ENCODE measurements at regions not wholly inside any gene's neighbourhood (a gene's known extent, or its start where the extent isn't known, plus 50 kb on each side); places are given as distances from the start of the nearest gene placed in this dataset.

GRCh38 chr7:51455086-51455485, 138.5 kb upstream of the COBL start:
- Mint-ChIP-seq H3K9me3 (peaks cover 0 to 5% (median 0%) of the 10 kb centered on the region in 5 donors), H3K36me3 (no peaks in the 10 kb centered on the region)

DNA sequence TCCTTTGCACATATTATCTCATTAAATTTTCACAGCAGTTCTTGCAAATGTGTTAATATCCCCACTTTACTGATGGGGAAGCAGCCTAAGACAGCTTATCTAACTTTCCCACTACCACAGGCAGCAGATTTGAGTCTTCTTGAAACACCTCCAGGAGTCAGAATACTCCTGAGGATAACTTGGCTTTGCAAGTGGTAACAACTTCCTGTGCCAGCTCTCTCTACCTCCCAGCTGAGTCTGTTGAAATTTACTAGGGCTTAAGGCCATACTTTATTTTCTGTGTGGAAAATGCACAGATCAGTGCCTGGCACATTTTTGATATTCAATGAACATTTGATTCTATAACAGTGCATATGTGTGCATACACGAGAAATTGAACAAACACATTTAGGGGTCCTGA, 136.1 kb upstream of the COBL start:
- peaks cover 0 to 8% (median 0%) of the 10 kb centered on the region in 5 donors for H3K9me3 Mint-ChIP-seq
- no peaks in the 10 kb centered on the region for H3K4me1 ChIP-seq (ENCODE audit: insufficient read depth, low read length)
- DNase-seq, result no peak
- no peak overlapping the region for H3K4me3 ChIP-seq (ENCODE audit: low read length)
- H3K4me1 Mint-ChIP-seq, result no peaks in the 10 kb centered on the region
- ChIA-PET POLR2A (no interaction called here), CTCF (no interaction called here)
- peaks cover 0 to 2% of the 10 kb centered on the region in 2 donors for H3K27me3 Mint-ChIP-seq
- no peak overlapping the region for H3K27ac ChIP-seq (ENCODE audit: low read depth, low read length)
- H3K27me3 ChIP-seq (ENCODE audit: insufficient read depth, low read length, poor library complexity, severe bottlenecking), result no peaks in the 10 kb centered on the region
- no peaks in the 10 kb centered on the region for H3K36me3 Mint-ChIP-seq
- H3K27ac Mint-ChIP-seq, result no peak overlapping the region
- H3K9me3 ChIP-seq (ENCODE audit: low read length), result no peaks in the 10 kb centered on the region
- H3K36me3 ChIP-seq (ENCODE audit: insufficient read depth, low read length), result no peaks in the 10 kb centered on the region
- no peak overlapping the region for H3K4me3 Mint-ChIP-seq

More at GRCh38 chr7:51455086-51455485, 138.5 kb upstream of the COBL start:
- Histone ChIP-seq H3K4me3 (ENCODE audit: low read length) (no peak overlapping the region), H3K27me3 (ENCODE audit: insufficient read depth, low read length, poor library complexity, severe bottlenecking) (no peaks in the 10 kb centered on the region), H3K27ac (ENCODE audit: low read depth, low read length) (no peak overlapping the region), H3K9me3 (ENCODE audit: low read length) (no peaks in the 10 kb centered on the region), H3K4me1 (ENCODE audit: insufficient read depth, low read length) (no peaks in the 10 kb centered on the region), H3K36me3 (ENCODE audit: insufficient read depth, low read length) (no peaks in the 10 kb centered on the region)
- CTCF ChIA-PET, result no interaction called here
- H3K27ac Mint-ChIP-seq, result no peak overlapping the region
- no peak overlapping the region for H3K4me3 Mint-ChIP-seq
- POLR2A ChIA-PET, result no interaction called here
- H3K27me3 Mint-ChIP-seq, result peaks cover 0 to 1% of the 10 kb centered on the region in 2 donors
- no peaks in the 10 kb centered on the region for H3K4me1 Mint-ChIP-seq
- no peak for DNase-seq

DNA sequence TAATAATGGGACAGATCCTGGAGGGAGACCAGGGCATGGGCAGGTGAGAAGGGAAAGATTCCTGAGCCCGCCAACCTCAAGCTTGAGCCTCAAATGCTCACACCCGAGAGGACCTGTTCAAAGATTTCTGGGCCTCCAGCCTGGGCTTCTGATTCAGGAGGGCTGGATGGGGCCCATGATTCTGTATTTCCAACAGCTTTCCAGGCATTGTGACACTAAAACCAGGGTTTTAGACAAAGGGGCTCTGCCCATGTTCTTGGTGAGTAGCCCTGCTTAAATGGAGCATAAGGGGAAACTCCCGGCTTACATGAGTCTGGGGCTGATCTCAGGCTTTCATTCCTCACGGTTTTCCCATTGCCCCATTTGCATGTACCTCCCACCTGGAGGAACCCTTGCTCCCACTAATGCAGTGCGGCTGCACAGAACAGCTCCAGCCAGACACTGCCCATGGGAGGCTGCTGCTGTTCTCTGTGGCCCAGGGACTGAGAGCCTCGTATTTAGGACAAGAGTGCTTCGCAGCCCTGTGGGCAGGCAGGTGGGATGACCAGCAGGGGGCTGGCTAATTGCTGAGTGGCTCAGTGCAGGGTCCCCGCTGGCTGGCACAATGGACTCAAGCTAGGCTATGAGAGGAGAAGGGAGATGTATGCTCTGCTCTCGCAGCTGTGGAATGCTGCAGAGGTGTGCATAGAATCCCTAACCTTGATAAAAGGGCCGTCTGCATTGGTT, 135.3 kb upstream of the COBL start:
- H3K4me3 Mint-ChIP-seq, result no peak overlapping the region
- H3K27me3 Mint-ChIP-seq, result peaks cover 0 to 2% of the 10 kb centered on the region in 2 donors
- Histone ChIP-seq H3K4me1 (ENCODE audit: insufficient read depth, low read length) (no peaks in the 10 kb centered on the region), H3K27me3 (ENCODE audit: insufficient read depth, low read length, poor library complexity, severe bottlenecking) (no peaks in the 10 kb centered on the region), H3K4me3 (ENCODE audit: low read length) (no peak overlapping the region), H3K27ac (ENCODE audit: low read depth, low read length) (no peak overlapping the region), H3K36me3 (ENCODE audit: insufficient read depth, low read length) (no peaks in the 10 kb centered on the region), H3K9me3 (ENCODE audit: low read length) (no peaks in the 10 kb centered on the region)
- H3K27ac Mint-ChIP-seq, result no peak overlapping the region
- ChIA-PET POLR2A (no interaction called here), CTCF (no interaction called here)
- no peaks in the 10 kb centered on the region for H3K36me3 Mint-ChIP-seq
- no peaks in the 10 kb centered on the region for H3K4me1 Mint-ChIP-seq
- no peak for DNase-seq
- peaks cover 0 to 8% (median 1%) of the 10 kb centered on the region in 5 donors for H3K9me3 Mint-ChIP-seq

GRCh38 chr7:51450541-51450940, 133.9 kb upstream of the COBL start:
- no peaks in the 10 kb centered on the region for H3K4me1 Mint-ChIP-seq
- Histone ChIP-seq H3K4me1 (ENCODE audit: insufficient read depth, low read length) (no peaks in the 10 kb centered on the region), H3K36me3 (ENCODE audit: insufficient read depth, low read length) (no peaks in the 10 kb centered on the region), H3K4me3 (ENCODE audit: low read length) (no peak overlapping the region), H3K9me3 (ENCODE audit: low read length) (no peaks in the 10 kb centered on the region), H3K27me3 (ENCODE audit: insufficient read depth, low read length, poor library complexity, severe bottlenecking) (no peaks in the 10 kb centered on the region), H3K27ac (ENCODE audit: low read depth, low read length) (no peak overlapping the region)
- no peaks in the 10 kb centered on the region for H3K36me3 Mint-ChIP-seq
- CTCF ChIA-PET, result no interaction called here
- DNase-seq, result no peak
- peaks cover 0 to 8% (median 1%) of the 10 kb centered on the region in 5 donors for H3K9me3 Mint-ChIP-seq
- no peak overlapping the region for H3K27ac Mint-ChIP-seq
- POLR2A ChIA-PET, result no interaction called here
- peak overlapping the region in 1 of 7 donors; percentile 63 for H3K4me3 Mint-ChIP-seq
- H3K27me3 Mint-ChIP-seq, result peaks cover 0 to 2% of the 10 kb centered on the region in 2 donors

DNA sequence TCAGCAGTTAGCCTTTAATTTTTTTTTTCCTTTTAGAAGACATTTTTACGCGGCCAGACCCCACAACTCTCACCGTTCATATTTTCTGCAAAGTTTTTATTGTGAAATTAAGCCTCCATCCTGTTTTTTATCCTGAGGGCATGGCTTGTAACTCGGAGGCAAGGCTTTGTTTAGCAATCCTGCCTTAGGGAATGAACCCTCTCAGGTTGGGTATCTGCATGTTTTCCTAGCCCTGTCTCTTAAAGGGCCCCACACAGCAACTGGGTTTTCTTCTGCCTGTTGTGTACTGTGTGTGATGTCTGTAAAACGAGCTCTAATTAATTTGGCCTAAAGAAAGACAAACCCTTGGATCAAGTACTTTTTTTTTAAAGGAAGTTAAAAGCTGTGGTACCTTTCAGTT, 130.2 kb upstream of the COBL start:
- POLR2A ChIA-PET, result no interaction called here
- no peaks in the 10 kb centered on the region for H3K36me3 ChIP-seq (ENCODE audit: insufficient read depth, low read length)
- H3K27ac ChIP-seq (ENCODE audit: low read depth, low read length), result no peak overlapping the region
- H3K27me3 ChIP-seq (ENCODE audit: insufficient read depth, low read length, poor library complexity, severe bottlenecking), result no peaks in the 10 kb centered on the region
- no peak overlapping the region for H3K4me3 ChIP-seq (ENCODE audit: low read length)
- H3K36me3 Mint-ChIP-seq, result no peaks in the 10 kb centered on the region
- no peak for DNase-seq
- no peaks in the 10 kb centered on the region for H3K4me1 ChIP-seq (ENCODE audit: insufficient read depth, low read length)
- peaks cover 7 to 14% (median 8%) of the 10 kb centered on the region in 5 donors for H3K9me3 Mint-ChIP-seq
- CTCF ChIA-PET, result no interaction called here
- H3K4me3 Mint-ChIP-seq, result no peak overlapping the region
- peaks cover 0 to 1% of the 10 kb centered on the region in 2 donors for H3K27me3 Mint-ChIP-seq
- H3K27ac Mint-ChIP-seq, result no peak overlapping the region
- H3K9me3 ChIP-seq (ENCODE audit: low read length), result no peaks in the 10 kb centered on the region
- H3K4me1 Mint-ChIP-seq, result no peaks in the 10 kb centered on the region

DNA sequence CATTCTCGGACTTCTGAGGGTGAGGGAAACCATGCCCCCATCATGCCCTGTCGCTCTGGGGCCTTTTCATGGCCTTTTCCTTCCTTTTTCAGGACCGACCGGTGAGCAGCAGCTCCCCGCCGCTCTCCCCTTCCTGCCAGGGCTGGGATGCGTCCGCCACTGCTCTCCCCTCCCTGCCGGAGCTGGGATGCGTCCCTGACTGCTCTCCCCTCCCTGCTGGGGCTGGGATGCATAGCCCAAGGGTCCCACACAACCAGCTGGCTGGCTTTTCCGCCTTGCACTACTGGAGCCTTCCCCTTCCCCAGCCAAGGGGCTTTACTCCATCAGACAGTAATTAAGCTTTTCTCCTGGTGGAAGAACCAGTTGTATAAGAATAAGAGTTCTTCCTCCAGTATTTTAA, 129.7 kb upstream of the COBL start:
- no peak overlapping the region for H3K4me3 Mint-ChIP-seq
- no peak overlapping the region for H3K27ac Mint-ChIP-seq
- no peaks in the 10 kb centered on the region for H3K36me3 Mint-ChIP-seq
- no peaks in the 10 kb centered on the region for H3K4me1 Mint-ChIP-seq
- CTCF ChIA-PET, result no interaction called here
- no peak for DNase-seq
- H3K27me3 Mint-ChIP-seq, result peaks cover 0 to 1% of the 10 kb centered on the region in 2 donors
- H3K27me3 ChIP-seq (ENCODE audit: insufficient read depth, low read length, poor library complexity, severe bottlenecking), result no peaks in the 10 kb centered on the region
- H3K9me3 ChIP-seq (ENCODE audit: low read length), result no peaks in the 10 kb centered on the region
- peaks cover 8 to 13% (median 9%) of the 10 kb centered on the region in 5 donors for H3K9me3 Mint-ChIP-seq
- H3K4me1 ChIP-seq (ENCODE audit: insufficient read depth, low read length), result no peaks in the 10 kb centered on the region
- POLR2A ChIA-PET, result no interaction called here
- no peak overlapping the region for H3K4me3 ChIP-seq (ENCODE audit: low read length)
- H3K27ac ChIP-seq (ENCODE audit: low read depth, low read length), result no peak overlapping the region
- no peaks in the 10 kb centered on the region for H3K36me3 ChIP-seq (ENCODE audit: insufficient read depth, low read length)

DNA sequence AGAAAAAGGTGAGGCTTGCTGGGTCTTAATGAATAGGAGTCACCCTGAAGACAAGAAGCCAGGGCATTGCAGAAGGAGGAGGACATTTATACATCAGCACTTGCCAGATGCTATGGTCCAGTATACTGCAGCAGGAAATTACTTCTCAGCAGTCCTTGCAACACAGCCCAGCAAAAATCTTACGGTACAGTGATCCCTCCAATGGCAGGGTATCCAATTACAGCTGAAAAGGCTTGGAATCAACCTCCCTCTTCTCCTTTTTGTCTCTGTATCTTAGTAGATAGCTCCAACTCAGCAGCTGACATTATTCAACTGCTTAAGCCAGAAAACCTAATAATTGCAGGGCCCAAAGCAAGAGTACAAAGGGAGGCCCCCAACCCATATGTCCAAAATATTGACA, 128.3 kb upstream of the COBL start:
- no peak overlapping the region for H3K4me3 Mint-ChIP-seq
- POLR2A ChIA-PET, result no interaction called here
- H3K9me3 ChIP-seq (ENCODE audit: low read length), result no peaks in the 10 kb centered on the region
- H3K27me3 Mint-ChIP-seq, result peaks cover 0 to 1% of the 10 kb centered on the region in 2 donors
- H3K9me3 Mint-ChIP-seq, result peaks cover 4 to 12% (median 12%) of the 10 kb centered on the region in 5 donors
- H3K27ac Mint-ChIP-seq, result no peak overlapping the region
- no peak for DNase-seq
- H3K4me1 Mint-ChIP-seq, result no peaks in the 10 kb centered on the region
- no peak overlapping the region for H3K4me3 ChIP-seq (ENCODE audit: low read length)
- CTCF ChIA-PET, result no interaction called here
- no peaks in the 10 kb centered on the region for H3K36me3 Mint-ChIP-seq
- H3K27me3 ChIP-seq (ENCODE audit: insufficient read depth, low read length, poor library complexity, severe bottlenecking), result no peaks in the 10 kb centered on the region
- no peak overlapping the region for H3K27ac ChIP-seq (ENCODE audit: low read depth, low read length)
- no peaks in the 10 kb centered on the region for H3K36me3 ChIP-seq (ENCODE audit: insufficient read depth, low read length)
- no peaks in the 10 kb centered on the region for H3K4me1 ChIP-seq (ENCODE audit: insufficient read depth, low read length)

- Histone ChIP-seq H3K36me3 (ENCODE audit: insufficient read depth, low read length) (no peaks in the 10 kb centered on the region), H3K4me3 (ENCODE audit: low read length) (no peak overlapping the region), H3K9me3 (ENCODE audit: low read length) (no peaks in the 10 kb centered on the region), H3K4me1 (ENCODE audit: insufficient read depth, low read length) (no peaks in the 10 kb centered on the region), H3K27ac (ENCODE audit: low read depth, low read length) (no peak overlapping the region), H3K27me3 (ENCODE audit: insufficient read depth, low read length, poor library complexity, severe bottlenecking) (no peaks in the 10 kb centered on the region)
- Mint-ChIP-seq H3K4me3 (no peak overlapping the region), H3K36me3 (no peaks in the 10 kb centered on the region), H3K9me3 (peaks cover 0 to 3% (median 0%) of the 10 kb centered on the region in 5 donors), H3K27me3 (peaks cover 1 to 4% of the 10 kb centered on the region in 2 donors), H3K4me1 (peaks cover 0 to 5% (median 2%) of the 10 kb centered on the region in 3 donors), H3K27ac (no peak overlapping the region)
- CTCF ChIA-PET, result interaction anchor here (0.6 kb wide), 1 partner anchor 11 kb away, joined by 3 read pairs; no protein-coding TSS in a partner anchor
- POLR2A ChIA-PET, result no interaction called here
- DNase-seq, result peak in 2 of 5 donors; percentile 6 to 27
Measured at GRCh38 chr7:51430480-51431086, 114.0 kb upstream of the COBL start.

Data from CD8-positive, alpha-beta memory T cell (primary cell).